Coronary artery (tissue), 2 donors: ENCODE measurements at regions not wholly inside any gene's neighbourhood (a gene's known extent, or its start where the extent isn't known, plus 50 kb on each side); places are given as distances from the start of the nearest gene placed in this dataset.

Experiments
- DNase-seq: peaks from one replicate; pipeline ENCODE4 v3.0.0-alpha.2; 2017; ENCODE audit warnings: low spot score
- H3K27ac ChIP-seq, 2 donors: fragments of 200-600 bp; sonication (generic); one replicate each; pipeline ENCODE4 v1.5.1; 2016 to 2019
- H3K4me3 ChIP-seq: fragments of 200-600 bp; sonication (generic); 2 replicates; pipeline ENCODE4 v1.5.1; 2016; ENCODE audit warnings: mild to moderate bottlenecking, moderate library complexity
- TF ChIP-seq, protein P1 (sequence below): fragments of 200-600 bp; sonication (generic); IDR thresholded peaks from one replicate; pipeline ENCODE4 v1.5.1; 2019; ENCODE audit warnings: antibody characterized with exemption

DNA sequence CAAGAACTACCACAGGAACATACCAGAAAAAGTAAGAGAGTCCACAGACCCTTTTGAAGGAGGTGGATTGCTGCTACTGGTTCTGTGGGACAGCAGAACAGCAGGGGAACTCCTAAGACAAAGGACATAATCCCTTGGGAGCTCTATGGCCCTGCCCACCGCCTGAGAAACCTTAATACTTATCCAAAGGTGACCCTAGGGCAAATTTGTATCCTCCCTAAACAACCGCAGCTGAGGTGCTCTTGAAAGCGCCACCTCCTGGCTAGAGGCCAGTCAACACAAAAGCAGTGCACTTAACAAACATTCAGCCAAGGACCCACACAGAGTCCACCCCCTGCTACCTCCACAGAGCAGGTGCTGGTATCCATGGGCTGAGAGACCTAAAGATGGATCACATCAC lies 136.8 kb downstream of the ADAM29 start:
- no peak overlapping the region for H3K4me3 ChIP-seq
- DNase-seq = no peak
- TF ChIP-seq, protein P1, sequence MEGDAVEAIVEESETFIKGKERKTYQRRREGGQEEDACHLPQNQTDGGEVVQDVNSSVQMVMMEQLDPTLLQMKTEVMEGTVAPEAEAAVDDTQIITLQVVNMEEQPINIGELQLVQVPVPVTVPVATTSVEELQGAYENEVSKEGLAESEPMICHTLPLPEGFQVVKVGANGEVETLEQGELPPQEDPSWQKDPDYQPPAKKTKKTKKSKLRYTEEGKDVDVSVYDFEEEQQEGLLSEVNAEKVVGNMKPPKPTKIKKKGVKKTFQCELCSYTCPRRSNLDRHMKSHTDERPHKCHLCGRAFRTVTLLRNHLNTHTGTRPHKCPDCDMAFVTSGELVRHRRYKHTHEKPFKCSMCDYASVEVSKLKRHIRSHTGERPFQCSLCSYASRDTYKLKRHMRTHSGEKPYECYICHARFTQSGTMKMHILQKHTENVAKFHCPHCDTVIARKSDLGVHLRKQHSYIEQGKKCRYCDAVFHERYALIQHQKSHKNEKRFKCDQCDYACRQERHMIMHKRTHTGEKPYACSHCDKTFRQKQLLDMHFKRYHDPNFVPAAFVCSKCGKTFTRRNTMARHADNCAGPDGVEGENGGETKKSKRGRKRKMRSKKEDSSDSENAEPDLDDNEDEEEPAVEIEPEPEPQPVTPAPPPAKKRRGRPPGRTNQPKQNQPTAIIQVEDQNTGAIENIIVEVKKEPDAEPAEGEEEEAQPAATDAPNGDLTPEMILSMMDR = no peak
- no peak overlapping the region for H3K27ac ChIP-seq

DNA sequence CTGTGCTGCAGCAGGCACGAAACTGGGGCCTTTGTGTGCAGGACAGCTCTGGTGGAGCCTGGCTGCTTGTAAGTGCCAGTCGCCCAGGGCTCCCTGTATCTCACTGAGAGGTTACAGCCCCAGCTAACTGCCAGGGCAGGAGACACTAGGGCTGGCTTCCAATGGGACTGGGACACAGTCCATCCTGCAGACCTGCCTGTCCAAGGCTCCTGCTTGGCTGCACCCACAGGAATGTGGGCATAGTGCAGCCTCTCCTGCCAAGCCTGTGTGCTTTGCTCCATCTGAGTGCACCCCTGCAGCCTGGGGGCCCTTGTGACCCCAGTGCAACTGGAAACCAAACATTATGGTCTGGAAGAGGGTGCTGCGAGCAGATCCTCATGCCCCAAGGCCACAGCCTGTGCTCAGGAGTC lies 144.0 kb downstream of the ADAM29 start:
- Histone ChIP-seq H3K4me3 (no peak overlapping the region), H3K27ac (no peak overlapping the region)
- DNase-seq = no peak
- TF ChIP-seq, protein P1 = no peak

DNA sequence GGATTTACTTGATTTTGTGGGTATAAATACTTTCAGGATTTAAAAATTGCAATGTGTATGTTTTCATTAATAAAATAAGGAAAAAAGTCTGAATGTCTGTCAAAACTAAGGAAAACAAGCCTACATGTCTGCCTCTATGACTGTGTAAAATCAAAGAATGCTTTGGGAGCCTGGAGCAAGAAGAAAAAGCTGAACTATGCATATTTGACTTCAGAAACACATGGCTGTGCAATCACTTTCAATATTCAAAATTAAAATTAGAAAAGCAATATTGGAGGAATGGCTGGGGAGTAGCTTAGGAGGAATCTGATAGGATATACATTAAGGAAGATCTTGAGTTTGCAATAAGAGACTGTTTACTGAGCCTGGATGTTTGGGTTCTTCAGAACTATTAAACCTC lies 147.1 kb downstream of the ADAM29 start:
- DNase-seq = no peak
- Histone ChIP-seq H3K4me3 (no peak overlapping the region), H3K27ac (no peak overlapping the region)
- TF ChIP-seq, protein P1 = no peak

- H3K27ac ChIP-seq = no peak overlapping the region
- no peak overlapping the region for H3K4me3 ChIP-seq
- DNase-seq = no peak
- TF ChIP-seq, protein P1 = no peak
Measured at GRCh38 chr4:175066923-175067627, 148.9 kb downstream of the ADAM29 start.

DNA sequence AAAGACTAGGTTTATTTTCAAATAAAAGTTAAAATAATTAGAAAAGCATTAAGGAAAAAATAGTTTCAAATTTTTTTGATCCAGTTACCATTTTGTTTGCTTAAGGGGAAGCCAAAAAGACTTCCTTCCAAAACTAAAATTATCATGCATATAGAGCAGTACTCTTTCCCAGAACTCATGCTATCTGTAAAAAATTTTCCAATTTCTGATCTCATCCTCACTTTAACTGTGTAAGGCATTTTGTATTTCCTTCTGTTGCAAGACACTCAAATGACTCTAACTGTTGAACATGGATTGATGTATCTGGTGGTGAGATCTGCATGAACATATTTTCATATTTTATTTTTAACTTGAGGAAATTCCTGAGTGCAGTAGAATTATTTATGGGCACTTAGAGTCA lies 150.1 kb downstream of the ADAM29 start:
- no peak overlapping the region for H3K4me3 ChIP-seq
- H3K27ac ChIP-seq = no peak overlapping the region
- DNase-seq = no peak
- TF ChIP-seq, protein P1 = no peak

GRCh38 chr4:175070444-175070843 lies 152.3 kb downstream of the ADAM29 start:
- no peak for DNase-seq

DNA sequence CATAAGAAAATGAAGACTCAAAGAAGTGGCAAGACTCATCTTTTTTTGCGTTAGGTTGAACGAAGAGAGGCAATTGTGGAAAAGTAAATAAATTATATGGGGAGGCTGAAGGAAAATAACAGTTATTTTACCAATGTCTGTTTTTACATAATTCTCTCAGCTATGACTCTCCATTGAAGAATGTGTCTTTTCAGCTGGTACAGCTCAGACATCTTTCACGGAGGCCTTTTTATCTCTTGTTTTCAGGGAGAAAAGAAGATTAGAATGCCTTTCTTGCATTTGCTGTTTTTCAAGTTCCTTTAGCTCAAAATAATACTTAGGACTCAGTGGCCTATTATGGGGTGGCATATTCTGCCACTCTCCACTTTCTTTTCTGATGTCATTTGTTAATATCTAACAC lies 153.0 kb downstream of the ADAM29 start:
- DNase-seq = no peak
- TF ChIP-seq, protein P1 = no peak

More at GRCh38 chr4:175070444-175070843, 152.3 kb downstream of the ADAM29 start:
- no peak overlapping the region for H3K27ac ChIP-seq
- TF ChIP-seq, protein P1 = no peak
- H3K4me3 ChIP-seq = no peak overlapping the region

More for the DNA sequence above, 153.0 kb downstream of the ADAM29 start:
- Histone ChIP-seq H3K4me3 (no peak overlapping the region), H3K27ac (no peak overlapping the region)
